ENCODE measurements at regions not wholly inside any gene's neighbourhood (a gene's known extent, or its start where the extent isn't known, plus 50 kb on each side); places are given as distances from the start of the nearest gene placed in this dataset.
"Not testable (repeated sequence)": the region's sequence is repeated elsewhere in the genome, so short reads cannot be mapped to it uniquely, and the experiment has no call there.

DNA sequence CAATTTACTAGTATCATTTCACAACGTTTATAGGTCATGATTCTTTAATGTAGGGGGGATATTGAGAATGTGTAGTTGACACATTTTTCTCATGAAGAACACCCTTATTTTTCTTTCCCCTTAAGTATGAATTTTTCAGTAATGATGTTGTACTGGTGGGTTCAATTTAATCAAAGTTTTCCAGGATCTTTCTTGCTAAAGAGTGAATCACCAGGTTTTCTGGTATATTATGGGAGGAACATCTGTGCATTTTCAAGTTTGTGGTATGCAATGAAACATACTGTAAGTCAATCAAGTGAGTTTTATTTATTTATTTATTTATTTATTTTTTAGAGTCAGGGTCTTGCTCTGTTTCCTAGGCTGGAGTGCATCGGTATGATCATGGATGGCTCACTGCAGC lies 221.2 kb upstream of the PTGFR start:
- Histone ChIP-seq H2AFZ (replicated peaks) (no peak overlapping the region), H3K4me3 (no peak overlapping the region), H3K9me3 (ENCODE audit: low read depth) (no peaks in the 10 kb centered on the region), H3K27me3 (peaks cover 26% of the 10 kb centered on the region), H3F3A (ENCODE audit: low read depth) (no peaks in the 10 kb centered on the region), H4K20me1 (ENCODE audit: low read depth) (no peaks in the 10 kb centered on the region), H3K79me2 (ENCODE audit: low read depth) (no peaks in the 10 kb centered on the region), H3K36me3 (no peaks in the 10 kb centered on the region), H3K27ac (no peak overlapping the region), H3K4me1 (no peaks in the 10 kb centered on the region), H3K9ac (no peak overlapping the region), H3K4me2 (no peak overlapping the region)
- DNase-seq (ENCODE audit: low spot score), result no peak
- Mint-ChIP-seq H3K4me1 (no peaks in the 10 kb centered on the region), H3K9me3 (peaks cover 2% of the 10 kb centered on the region), H3K36me3 (no peaks in the 10 kb centered on the region), H3K4me3 (no peak overlapping the region), H3K27ac (no peak overlapping the region), H3K27me3 (ENCODE audit: insufficient read depth, low read depth) (no peaks in the 10 kb centered on the region)
- no peak for TF ChIP-seq EZH2phosphoT487 (IDR thresholded peaks at IDR 0.05)
- TF ChIP-seq, protein P1, sequence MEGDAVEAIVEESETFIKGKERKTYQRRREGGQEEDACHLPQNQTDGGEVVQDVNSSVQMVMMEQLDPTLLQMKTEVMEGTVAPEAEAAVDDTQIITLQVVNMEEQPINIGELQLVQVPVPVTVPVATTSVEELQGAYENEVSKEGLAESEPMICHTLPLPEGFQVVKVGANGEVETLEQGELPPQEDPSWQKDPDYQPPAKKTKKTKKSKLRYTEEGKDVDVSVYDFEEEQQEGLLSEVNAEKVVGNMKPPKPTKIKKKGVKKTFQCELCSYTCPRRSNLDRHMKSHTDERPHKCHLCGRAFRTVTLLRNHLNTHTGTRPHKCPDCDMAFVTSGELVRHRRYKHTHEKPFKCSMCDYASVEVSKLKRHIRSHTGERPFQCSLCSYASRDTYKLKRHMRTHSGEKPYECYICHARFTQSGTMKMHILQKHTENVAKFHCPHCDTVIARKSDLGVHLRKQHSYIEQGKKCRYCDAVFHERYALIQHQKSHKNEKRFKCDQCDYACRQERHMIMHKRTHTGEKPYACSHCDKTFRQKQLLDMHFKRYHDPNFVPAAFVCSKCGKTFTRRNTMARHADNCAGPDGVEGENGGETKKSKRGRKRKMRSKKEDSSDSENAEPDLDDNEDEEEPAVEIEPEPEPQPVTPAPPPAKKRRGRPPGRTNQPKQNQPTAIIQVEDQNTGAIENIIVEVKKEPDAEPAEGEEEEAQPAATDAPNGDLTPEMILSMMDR (IDR thresholded peaks at IDR 0.05), result no peak
- TF ChIP-seq EZH2 (IDR thresholded peaks at IDR 0.05), result no peak

DNA sequence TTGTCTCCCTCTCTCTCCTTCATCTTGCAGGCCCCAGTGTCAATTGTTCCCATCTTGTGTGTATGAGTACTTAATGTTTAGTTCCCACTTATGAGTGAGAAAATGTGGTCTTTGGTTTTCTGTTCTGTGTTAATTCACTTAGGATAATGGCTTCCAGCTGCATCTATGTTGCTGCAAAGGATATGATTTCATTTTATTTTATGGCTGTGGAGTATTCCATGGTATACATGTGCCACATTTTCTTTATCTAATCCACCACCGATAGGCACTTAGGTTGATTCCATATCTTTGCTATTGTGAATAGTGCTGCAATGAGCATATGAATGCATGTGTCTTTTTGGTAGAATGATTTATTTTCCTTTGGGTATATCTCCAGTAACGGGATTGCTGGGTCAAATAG lies 219.4 kb upstream of the PTGFR start:
- H3K36me3 Mint-ChIP-seq; H3K4me1 ChIP-seq; H3F3A ChIP-seq (ENCODE audit: low read depth); H3K79me2 ChIP-seq (ENCODE audit: low read depth); H2AFZ ChIP-seq (replicated peaks); H3K27ac ChIP-seq; H3K9me3 Mint-ChIP-seq; DNase-seq (ENCODE audit: low spot score); H3K36me3 ChIP-seq; H3K27me3 Mint-ChIP-seq (ENCODE audit: insufficient read depth, low read depth); H3K9ac ChIP-seq; H3K9me3 ChIP-seq (ENCODE audit: low read depth); H3K27ac Mint-ChIP-seq; H4K20me1 ChIP-seq (ENCODE audit: low read depth); H3K4me3 ChIP-seq; H3K4me3 Mint-ChIP-seq; H3K4me1 Mint-ChIP-seq; H3K4me2 ChIP-seq: not testable (repeated sequence)
- H3K27me3 ChIP-seq, result peaks cover 26% of the 10 kb centered on the region

DNA sequence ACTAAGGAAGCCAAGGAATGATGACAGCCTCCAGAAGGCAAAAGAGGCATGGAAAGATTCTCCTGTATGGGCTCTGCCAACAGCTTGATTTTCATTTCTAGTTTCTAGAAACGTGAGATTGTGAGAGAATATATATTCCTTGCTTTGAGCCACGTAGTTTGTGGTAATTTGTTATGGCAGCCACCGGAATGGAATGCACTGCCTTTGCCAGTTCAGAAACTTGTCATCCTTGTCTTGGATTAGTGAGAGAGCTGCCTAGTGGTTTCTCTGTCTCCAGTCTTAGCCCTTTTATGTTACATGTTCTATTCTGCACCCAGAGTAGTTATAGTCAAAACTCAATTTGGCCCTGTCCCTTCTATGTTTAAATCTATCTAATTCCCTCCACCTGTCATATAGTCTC lies 216.0 kb upstream of the PTGFR start:
- H3K4me1 Mint-ChIP-seq, result no peaks in the 10 kb centered on the region
- H3K27ac ChIP-seq, result no peak overlapping the region
- no peaks in the 10 kb centered on the region for H3K27me3 Mint-ChIP-seq (ENCODE audit: insufficient read depth, low read depth)
- H3K27me3 ChIP-seq, result peaks cover 14% of the 10 kb centered on the region
- no peaks in the 10 kb centered on the region for H4K20me1 ChIP-seq (ENCODE audit: low read depth)
- no peaks in the 10 kb centered on the region for H3K4me1 ChIP-seq
- no peak overlapping the region for H3K27ac Mint-ChIP-seq
- H2AFZ ChIP-seq (replicated peaks), result no peak overlapping the region
- no peak for DNase-seq (ENCODE audit: low spot score)
- H3K4me2 ChIP-seq, result no peak overlapping the region
- H3K36me3 ChIP-seq, result no peaks in the 10 kb centered on the region
- no peak overlapping the region for H3K4me3 ChIP-seq
- no peak overlapping the region for H3K9ac ChIP-seq
- H3K4me3 Mint-ChIP-seq, result no peak overlapping the region
- TF ChIP-seq EZH2phosphoT487 (IDR thresholded peaks at IDR 0.05) (no peak), EZH2 (IDR thresholded peaks at IDR 0.05) (no peak)
- TF ChIP-seq, protein P1 (IDR thresholded peaks at IDR 0.05), result no peak
- no peaks in the 10 kb centered on the region for H3K9me3 ChIP-seq (ENCODE audit: low read depth)
- peaks cover 2% of the 10 kb centered on the region for H3K9me3 Mint-ChIP-seq
- no peaks in the 10 kb centered on the region for H3K79me2 ChIP-seq (ENCODE audit: low read depth)
- H3K36me3 Mint-ChIP-seq, result no peaks in the 10 kb centered on the region
- no peaks in the 10 kb centered on the region for H3F3A ChIP-seq (ENCODE audit: low read depth)

DNA sequence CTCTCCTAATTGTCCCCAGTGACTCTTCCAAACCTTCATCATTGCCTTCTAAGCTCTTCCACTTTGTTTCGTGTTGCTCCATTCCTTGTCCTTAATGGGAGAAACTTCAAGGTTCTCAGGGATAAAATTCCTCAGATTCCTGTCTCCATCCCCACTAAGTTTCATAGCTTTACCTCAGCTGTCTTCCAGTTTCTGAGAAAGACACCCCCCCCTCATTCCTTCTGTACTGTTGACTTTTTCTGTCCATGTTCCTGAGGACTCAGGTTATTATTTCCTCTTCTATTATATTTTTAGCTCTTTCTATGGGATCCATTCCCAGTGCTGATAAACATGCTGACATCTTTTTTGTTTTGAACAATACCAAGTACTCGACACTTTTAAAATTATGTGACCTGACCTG lies 215.3 kb upstream of the PTGFR start:
- Mint-ChIP-seq H3K27me3 (ENCODE audit: insufficient read depth, low read depth) (no peaks in the 10 kb centered on the region), H3K4me1 (no peaks in the 10 kb centered on the region), H3K27ac (no peak overlapping the region), H3K36me3 (no peaks in the 10 kb centered on the region), H3K4me3 (no peak overlapping the region), H3K9me3 (peaks cover 2% of the 10 kb centered on the region)
- no peak overlapping the region for H3K4me2 ChIP-seq
- DNase-seq (ENCODE audit: low spot score), result no peak
- H3K4me3 ChIP-seq, result no peak overlapping the region
- TF ChIP-seq EZH2phosphoT487 (IDR thresholded peaks at IDR 0.05) (no peak), EZH2 (IDR thresholded peaks at IDR 0.05) (no peak)
- TF ChIP-seq, protein P1 (IDR thresholded peaks at IDR 0.05), result no peak
- H3K27me3 ChIP-seq, result peaks cover 13% of the 10 kb centered on the region
- no peak overlapping the region for H3K9ac ChIP-seq
- H3K27ac ChIP-seq, result no peak overlapping the region
- H3K36me3 ChIP-seq, result no peaks in the 10 kb centered on the region
- H3K79me2 ChIP-seq (ENCODE audit: low read depth), result no peaks in the 10 kb centered on the region
- no peaks in the 10 kb centered on the region for H3F3A ChIP-seq (ENCODE audit: low read depth)
- no peaks in the 10 kb centered on the region for H3K9me3 ChIP-seq (ENCODE audit: low read depth)
- H2AFZ ChIP-seq (replicated peaks), result no peak overlapping the region
- no peaks in the 10 kb centered on the region for H4K20me1 ChIP-seq (ENCODE audit: low read depth)
- no peaks in the 10 kb centered on the region for H3K4me1 ChIP-seq
